Activated naive CD4-positive, alpha-beta T cell treated with anti-CD3 and anti-CD28 coated beads, Interleukin-2, amount 50 U/mL, for 24 hours (primary cell): ENCODE measurements at regions not wholly inside any gene's neighbourhood (a gene's known extent, or its start where the extent isn't known, plus 50 kb on each side); places are given as distances from the start of the nearest gene placed in this dataset.

ENCODE experiments used
- H3K27ac Mint-ChIP-seq: one replicate; pipeline ENCODE4 v1.8.0; 2021; ENCODE audit warnings: mild to moderate bottlenecking, mixed read lengths
- H3K27me3 Mint-ChIP-seq: one replicate; pipeline ENCODE4 v1.8.0; 2021; ENCODE audit warnings: mixed read lengths
- H3K36me3 Mint-ChIP-seq: one replicate; pipeline ENCODE4 v1.8.0; 2021; ENCODE audit warnings: mixed read lengths
- H3K4me1 Mint-ChIP-seq: one replicate; pipeline ENCODE4 v1.8.0; 2021; ENCODE audit warnings: mixed read lengths
- H3K4me3 Mint-ChIP-seq: one replicate; pipeline ENCODE4 v1.8.0; 2021; ENCODE audit warnings: mild to moderate bottlenecking, mixed read lengths
- H3K9me3 Mint-ChIP-seq: one replicate; pipeline ENCODE4 v1.8.0; 2021; ENCODE audit warnings: mixed read lengths

DNA sequence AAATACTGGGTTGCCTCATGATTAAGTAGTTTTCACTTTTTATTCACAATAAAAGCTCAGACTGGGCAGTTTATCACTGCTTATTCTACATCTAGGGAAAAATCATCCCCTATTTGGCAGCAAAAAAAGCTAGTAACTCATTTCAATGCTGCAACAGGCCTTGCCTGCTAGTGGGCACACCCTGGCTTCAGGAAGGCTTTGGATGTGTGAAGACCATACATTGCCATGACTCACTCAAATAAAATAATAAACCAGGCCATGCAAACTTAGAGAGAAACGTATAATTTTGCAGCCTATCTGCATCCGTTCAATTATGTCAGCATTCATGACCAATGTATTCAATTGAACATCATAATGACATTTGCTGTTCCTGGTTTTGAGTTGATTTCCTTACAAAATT, 402.9 kb downstream of the PIK3R1 start:
- H3K9me3 Mint-ChIP-seq = peaks cover 8% of the 10 kb centered on the region
- peaks cover under 1% of the 10 kb centered on the region for H3K36me3 Mint-ChIP-seq
- H3K27me3 Mint-ChIP-seq = peaks cover 3% of the 10 kb centered on the region
- H3K27ac Mint-ChIP-seq = no peak overlapping the region
- no peaks in the 10 kb centered on the region for H3K4me1 Mint-ChIP-seq
- H3K4me3 Mint-ChIP-seq = no peak overlapping the region

DNA sequence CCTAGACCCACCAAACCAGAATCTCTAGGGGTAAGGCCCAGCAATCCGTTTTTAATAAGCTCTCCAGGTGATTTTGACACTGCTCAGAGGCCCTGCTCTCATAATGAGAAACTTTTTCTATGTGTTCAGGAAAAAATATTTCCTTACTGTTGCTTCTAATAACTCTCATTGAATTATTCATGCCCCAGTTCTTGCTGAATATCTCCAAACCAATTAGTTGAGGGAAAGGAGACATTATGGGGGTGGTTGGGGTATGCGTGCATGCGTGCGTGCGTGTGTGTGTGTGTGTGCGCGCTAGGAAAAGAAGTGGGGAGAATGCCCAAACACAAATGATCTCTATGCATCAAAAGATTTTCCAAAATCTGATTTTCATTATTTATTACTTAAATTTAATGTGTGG, 411.4 kb downstream of the PIK3R1 start:
- H3K4me1 Mint-ChIP-seq = no peaks in the 10 kb centered on the region
- no peaks in the 10 kb centered on the region for H3K9me3 Mint-ChIP-seq
- no peak overlapping the region for H3K27ac Mint-ChIP-seq
- no peaks in the 10 kb centered on the region for H3K36me3 Mint-ChIP-seq
- no peak overlapping the region for H3K4me3 Mint-ChIP-seq
- H3K27me3 Mint-ChIP-seq = peaks cover 3% of the 10 kb centered on the region

DNA sequence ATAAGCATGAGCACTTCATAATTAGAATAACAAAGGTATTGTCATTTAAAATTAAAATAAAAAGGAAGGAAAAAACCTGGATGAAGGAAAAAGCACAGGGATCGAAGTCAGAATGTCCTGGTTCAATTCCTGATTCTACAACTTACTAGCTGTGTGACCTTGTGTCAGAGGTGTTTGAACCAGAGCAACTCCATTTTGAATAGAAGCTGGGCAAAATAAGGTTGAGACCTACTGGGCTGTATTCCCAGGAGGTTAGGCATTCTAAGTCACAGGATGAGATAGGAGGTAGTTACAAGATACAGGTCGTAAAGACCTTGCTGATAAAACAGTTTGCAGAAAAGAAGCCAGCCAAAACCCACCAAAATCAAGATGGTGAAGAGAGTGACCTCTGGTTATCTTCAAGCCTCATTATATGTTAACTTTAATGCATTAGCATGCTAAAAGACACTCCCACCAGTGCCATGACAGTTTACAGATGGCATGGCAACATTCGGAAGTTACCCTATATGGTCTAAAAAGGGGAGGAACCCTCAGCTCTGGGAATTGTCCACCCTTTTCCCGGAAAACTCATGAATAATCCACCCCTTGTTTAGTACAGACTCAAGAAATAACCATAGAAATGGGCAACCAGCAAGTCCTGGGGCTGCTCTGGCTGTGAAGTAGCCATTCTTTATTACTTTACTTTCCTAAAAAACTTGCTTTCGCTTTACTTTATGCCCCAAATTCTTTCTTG, 412.7 kb downstream of the PIK3R1 start:
- Mint-ChIP-seq H3K27ac (no peak overlapping the region), H3K4me1 (no peaks in the 10 kb centered on the region), H3K27me3 (peaks cover 1% of the 10 kb centered on the region), H3K36me3 (no peaks in the 10 kb centered on the region), H3K9me3 (no peaks in the 10 kb centered on the region), H3K4me3 (no peak overlapping the region)

DNA sequence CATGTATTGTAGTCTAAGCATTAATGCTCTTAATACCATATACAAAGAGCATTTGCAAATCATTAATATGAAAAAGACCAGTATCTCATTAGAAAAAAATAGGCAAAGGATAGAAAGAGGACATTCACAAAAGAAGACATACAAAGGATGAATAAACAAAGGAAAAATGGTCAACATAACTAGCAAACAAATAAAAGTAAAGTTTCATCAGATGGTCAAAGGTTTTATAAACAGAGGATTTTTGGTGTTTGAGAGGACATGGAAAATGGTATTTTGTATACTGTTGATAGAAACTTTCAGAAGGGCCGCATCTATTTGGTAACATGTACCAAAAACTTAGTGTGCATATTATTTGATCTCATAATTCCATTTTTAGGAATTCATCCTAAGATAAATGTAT, 414.8 kb downstream of the PIK3R1 start:
- Mint-ChIP-seq H3K27ac (no peak overlapping the region), H3K27me3 (peaks cover 1% of the 10 kb centered on the region), H3K4me1 (no peaks in the 10 kb centered on the region), H3K4me3 (no peak overlapping the region), H3K9me3 (no peaks in the 10 kb centered on the region), H3K36me3 (no peaks in the 10 kb centered on the region)

DNA sequence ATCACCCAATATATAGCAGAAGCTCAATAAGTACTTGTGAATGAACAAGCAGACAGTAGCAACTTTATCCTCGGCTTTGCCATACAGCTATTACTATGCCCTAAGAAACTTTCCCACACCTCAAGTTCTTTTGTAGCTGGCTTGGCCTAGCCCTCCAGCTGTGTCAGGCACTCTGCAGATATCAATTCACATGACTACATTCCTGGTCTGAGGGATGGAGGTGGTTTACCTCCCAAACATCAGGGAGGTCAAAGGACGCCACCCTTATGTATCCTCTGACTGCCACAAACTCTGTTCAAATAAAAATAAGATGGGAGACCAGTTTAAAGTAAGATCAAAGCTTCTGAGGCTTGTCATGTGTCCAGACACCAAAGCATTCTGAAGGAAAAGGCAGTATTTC, 416.3 kb downstream of the PIK3R1 start:
- H3K4me1 Mint-ChIP-seq = no peaks in the 10 kb centered on the region
- no peak overlapping the region for H3K27ac Mint-ChIP-seq
- peaks cover 1% of the 10 kb centered on the region for H3K27me3 Mint-ChIP-seq
- no peaks in the 10 kb centered on the region for H3K36me3 Mint-ChIP-seq
- no peaks in the 10 kb centered on the region for H3K9me3 Mint-ChIP-seq
- no peak overlapping the region for H3K4me3 Mint-ChIP-seq

DNA sequence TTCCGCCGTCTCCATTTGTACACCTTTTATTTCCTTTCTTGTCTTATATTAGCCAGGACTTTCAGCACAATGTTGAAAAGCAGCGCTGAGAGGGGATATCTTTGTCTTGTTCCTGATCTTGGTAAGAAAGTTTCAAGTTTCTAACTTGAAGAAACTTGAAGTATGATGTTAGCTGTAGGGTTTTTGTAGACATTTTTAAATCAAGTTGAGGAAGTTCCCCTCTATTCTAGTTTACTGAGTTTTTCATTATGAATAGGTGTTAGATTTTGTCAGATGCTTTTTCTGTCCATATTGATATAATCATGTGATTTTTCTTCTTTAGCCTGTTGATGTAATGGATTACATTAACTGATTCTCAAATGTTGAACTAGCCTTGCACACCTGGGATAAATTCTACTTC, 425.7 kb downstream of the PIK3R1 start:
- Mint-ChIP-seq H3K36me3 (no peaks in the 10 kb centered on the region), H3K4me1 (no peaks in the 10 kb centered on the region)

GRCh38 chr5:68643064-68643463, 427.5 kb downstream of the PIK3R1 start:
- Mint-ChIP-seq H3K27me3 (peaks cover 12% of the 10 kb centered on the region), H3K4me3 (no peak overlapping the region), H3K27ac (no peak overlapping the region), H3K36me3 (no peaks in the 10 kb centered on the region), H3K4me1 (no peaks in the 10 kb centered on the region), H3K9me3 (no peaks in the 10 kb centered on the region)

More for the DNA sequence above, 425.7 kb downstream of the PIK3R1 start:
- Mint-ChIP-seq H3K9me3 (no peaks in the 10 kb centered on the region), H3K27ac (no peak overlapping the region), H3K27me3 (peaks cover 12% of the 10 kb centered on the region), H3K4me3 (no peak overlapping the region)

DNA sequence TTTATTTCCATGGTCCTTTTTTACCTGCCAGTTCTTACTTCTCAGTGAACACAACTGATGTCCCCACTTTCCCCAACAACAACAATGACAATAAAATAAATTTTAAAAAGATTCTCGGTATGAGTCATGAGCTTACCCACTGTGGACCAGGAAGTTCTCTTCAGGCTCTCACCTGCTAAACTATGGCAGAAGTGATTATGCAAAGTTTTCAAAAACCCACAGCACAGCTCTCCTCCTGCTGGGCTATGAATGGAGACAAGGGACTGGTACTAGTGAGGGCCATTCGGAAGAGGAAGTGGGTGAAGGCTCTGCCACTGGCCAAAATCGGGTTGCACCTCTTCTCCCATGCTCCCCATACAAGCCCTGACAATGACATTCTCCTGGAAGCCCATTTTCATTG, 429.4 kb downstream of the PIK3R1 start:
- H3K36me3 Mint-ChIP-seq = no peaks in the 10 kb centered on the region
- no peaks in the 10 kb centered on the region for H3K9me3 Mint-ChIP-seq
- no peak overlapping the region for H3K27ac Mint-ChIP-seq
- peaks cover 8% of the 10 kb centered on the region for H3K27me3 Mint-ChIP-seq
- no peak overlapping the region for H3K4me3 Mint-ChIP-seq
- no peaks in the 10 kb centered on the region for H3K4me1 Mint-ChIP-seq

DNA sequence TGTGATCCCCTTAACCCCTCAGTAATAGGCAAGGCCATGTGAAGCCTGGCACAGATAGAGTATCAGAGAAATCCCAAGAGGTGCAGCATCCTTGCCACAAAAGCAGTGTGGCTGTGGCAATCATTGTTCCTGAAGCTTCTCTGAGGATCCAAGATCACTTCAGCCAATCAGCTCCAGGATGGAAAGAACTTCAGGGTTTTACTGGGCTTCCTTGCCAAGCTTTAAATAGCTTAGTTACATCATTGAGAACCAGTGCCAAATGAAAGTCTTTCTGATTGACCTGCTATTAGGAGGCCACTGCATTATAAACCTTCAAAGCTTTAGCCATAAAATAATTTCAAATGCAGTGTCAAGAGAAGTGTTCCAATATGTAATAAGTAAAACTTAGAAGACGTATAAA, 430.6 kb downstream of the PIK3R1 start:
- H3K27ac Mint-ChIP-seq = no peak overlapping the region
- no peak overlapping the region for H3K4me3 Mint-ChIP-seq
- no peaks in the 10 kb centered on the region for H3K9me3 Mint-ChIP-seq
- peaks cover 6% of the 10 kb centered on the region for H3K27me3 Mint-ChIP-seq
- no peaks in the 10 kb centered on the region for H3K36me3 Mint-ChIP-seq
- no peaks in the 10 kb centered on the region for H3K4me1 Mint-ChIP-seq

GRCh38 chr5:68647743-68648142, 432.2 kb downstream of the PIK3R1 start:
- no peaks in the 10 kb centered on the region for H3K9me3 Mint-ChIP-seq
- no peak overlapping the region for H3K4me3 Mint-ChIP-seq
- H3K27me3 Mint-ChIP-seq = peaks cover 1% of the 10 kb centered on the region
- H3K27ac Mint-ChIP-seq = no peak overlapping the region
- H3K4me1 Mint-ChIP-seq = no peaks in the 10 kb centered on the region
- H3K36me3 Mint-ChIP-seq = no peaks in the 10 kb centered on the region

DNA sequence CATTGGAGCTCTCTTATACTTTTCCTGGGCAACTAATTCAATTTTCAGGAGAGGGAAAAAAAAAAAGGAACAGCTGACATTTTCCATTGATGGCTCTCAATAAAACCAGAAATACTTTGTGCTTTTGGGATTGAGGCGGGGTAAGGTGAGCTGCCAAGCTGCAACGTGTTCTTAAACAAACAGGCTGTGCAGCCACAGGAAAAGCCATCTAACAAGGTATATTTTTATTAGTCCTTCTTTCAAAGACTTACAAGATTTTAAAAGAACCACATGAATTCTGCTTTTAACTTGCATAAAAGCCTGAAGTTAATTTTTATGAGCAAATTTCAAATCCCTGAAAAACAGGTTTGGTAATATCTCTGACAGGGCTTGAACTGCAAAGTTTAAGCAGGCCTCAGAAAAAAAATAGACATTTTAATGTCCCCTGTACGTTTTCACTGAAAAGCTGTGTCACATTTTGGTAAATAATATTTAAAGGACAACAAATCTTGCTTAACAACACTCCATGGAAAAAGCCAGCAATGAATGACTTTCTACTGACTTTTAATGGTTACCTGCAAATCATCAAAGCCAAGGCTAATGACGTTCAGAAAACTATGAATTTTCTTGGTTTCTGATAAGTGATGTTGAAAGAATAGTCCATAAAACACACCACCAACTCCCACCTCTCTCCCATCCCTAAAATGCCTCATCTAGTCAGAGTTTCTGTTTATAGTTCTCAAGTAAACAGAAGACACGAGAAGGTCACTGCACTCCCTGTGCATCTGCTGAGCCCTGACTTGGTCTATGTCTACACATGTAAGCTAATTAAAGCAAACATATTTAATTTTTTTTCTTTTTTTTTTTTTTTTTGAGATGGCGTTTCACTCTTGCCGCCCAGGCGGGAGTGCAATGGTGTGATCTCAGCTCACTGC, 433.6 kb downstream of the PIK3R1 start:
- Mint-ChIP-seq H3K4me3 (no peak overlapping the region), H3K27me3 (peaks cover 2% of the 10 kb centered on the region), H3K9me3 (no peaks in the 10 kb centered on the region), H3K4me1 (no peaks in the 10 kb centered on the region), H3K36me3 (no peaks in the 10 kb centered on the region), H3K27ac (no peak overlapping the region)

DNA sequence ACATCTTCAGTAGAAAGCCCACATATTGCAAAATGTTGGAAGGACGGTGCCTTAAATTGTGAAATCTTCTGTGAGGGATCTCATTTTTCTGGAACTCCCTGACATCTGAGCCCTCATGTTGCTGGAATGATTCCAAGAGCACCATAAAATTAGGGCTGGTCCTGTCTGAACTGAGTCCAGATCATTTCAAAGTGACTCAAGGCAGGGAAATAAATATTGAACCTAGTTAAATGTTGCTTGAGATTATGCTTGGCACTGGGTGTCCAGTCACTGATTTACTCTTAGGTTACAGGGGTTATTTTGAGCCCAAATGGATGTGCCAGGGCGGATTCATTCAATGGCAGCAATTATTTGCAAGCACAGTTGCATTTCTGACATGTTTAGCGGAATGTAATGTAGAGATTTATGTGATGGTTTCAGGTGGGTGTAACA, 437.0 kb downstream of the PIK3R1 start:
- H3K27me3 Mint-ChIP-seq = peaks cover 2% of the 10 kb centered on the region
- no peak overlapping the region for H3K4me3 Mint-ChIP-seq
- H3K27ac Mint-ChIP-seq = no peak overlapping the region
- no peaks in the 10 kb centered on the region for H3K36me3 Mint-ChIP-seq
- H3K9me3 Mint-ChIP-seq = no peaks in the 10 kb centered on the region
- H3K4me1 Mint-ChIP-seq = no peaks in the 10 kb centered on the region

GRCh38 chr5:68653471-68653870, 437.9 kb downstream of the PIK3R1 start:
- H3K4me1 Mint-ChIP-seq = no peaks in the 10 kb centered on the region
- peaks cover 2% of the 10 kb centered on the region for H3K27me3 Mint-ChIP-seq
- no peaks in the 10 kb centered on the region for H3K9me3 Mint-ChIP-seq
- no peak overlapping the region for H3K27ac Mint-ChIP-seq
- H3K36me3 Mint-ChIP-seq = no peaks in the 10 kb centered on the region
- no peak overlapping the region for H3K4me3 Mint-ChIP-seq

- no peaks in the 10 kb centered on the region for H3K4me1 Mint-ChIP-seq
- no peaks in the 10 kb centered on the region for H3K9me3 Mint-ChIP-seq
- H3K27me3 Mint-ChIP-seq = peaks cover 2% of the 10 kb centered on the region
- H3K36me3 Mint-ChIP-seq = no peaks in the 10 kb centered on the region
- no peak overlapping the region for H3K4me3 Mint-ChIP-seq
- H3K27ac Mint-ChIP-seq = no peak overlapping the region
These were observed 436.5 kb upstream of the SLC30A5 start for GRCh38 chr5:68657055-68657961.

GRCh38 chr5:68658810-68659372, 434.9 kb upstream of the SLC30A5 start:
- no peak overlapping the region for H3K27ac Mint-ChIP-seq
- H3K4me1 Mint-ChIP-seq = peaks cover 4% of the 10 kb centered on the region
- no peaks in the 10 kb centered on the region for H3K27me3 Mint-ChIP-seq
- no peaks in the 10 kb centered on the region for H3K9me3 Mint-ChIP-seq
- no peak overlapping the region for H3K4me3 Mint-ChIP-seq
- no peaks in the 10 kb centered on the region for H3K36me3 Mint-ChIP-seq
